ENCODE measurements at regions not wholly inside any gene's neighbourhood (a gene's known extent, or its start where the extent isn't known, plus 50 kb on each side); places are given as distances from the start of the nearest gene placed in this dataset.

DNA sequence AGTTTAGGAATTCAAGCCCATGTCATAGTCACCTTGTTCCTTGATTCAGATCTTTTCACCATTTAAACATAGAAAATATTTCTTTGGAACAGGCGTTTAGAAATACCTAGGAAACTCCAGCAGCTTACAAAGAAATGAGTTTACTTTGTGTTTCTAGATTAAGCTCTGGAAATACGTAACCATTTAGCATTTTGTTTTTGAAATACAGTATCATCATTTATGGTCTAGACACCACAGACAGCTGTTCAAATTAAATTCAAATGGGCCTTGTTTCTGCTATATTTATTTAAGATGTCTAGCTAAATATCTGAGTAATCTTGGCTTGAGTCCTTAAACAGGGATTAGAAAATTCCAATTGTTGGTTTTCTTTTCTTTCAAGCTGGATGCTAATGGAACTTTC lies 228.5 kb downstream of the NDFIP2 start:
- no peak overlapping the region for H3K4me3 Mint-ChIP-seq
- no peaks in the 10 kb centered on the region for H3K36me3 Mint-ChIP-seq (ENCODE audit: insufficient read depth in 1 of 3, low read depth in 3 of 3)
- no peak overlapping the region for H3K9ac ChIP-seq (ENCODE audit: extremely low read depth, insufficient read length, low read length)
- H3K79me1 ChIP-seq (ENCODE audit: insufficient read depth, low read depth, low read length, poor library complexity, severe bottlenecking) = no peaks in the 10 kb centered on the region
- no peaks in the 10 kb centered on the region for H3K9me3 Mint-ChIP-seq
- no peak overlapping the region for H3K27ac ChIP-seq (ENCODE audit: insufficient read length, low read depth, low read length)
- no peak overlapping the region for H2BK15ac ChIP-seq (ENCODE audit: low read depth, low read length)
- H3K4me1 ChIP-seq (ENCODE audit: insufficient read depth, low read length) = no peaks in the 10 kb centered on the region
- H3K4me2 ChIP-seq (ENCODE audit: insufficient read depth, insufficient read length, low read length) = no peak overlapping the region
- TF ChIP-seq, protein P1, sequence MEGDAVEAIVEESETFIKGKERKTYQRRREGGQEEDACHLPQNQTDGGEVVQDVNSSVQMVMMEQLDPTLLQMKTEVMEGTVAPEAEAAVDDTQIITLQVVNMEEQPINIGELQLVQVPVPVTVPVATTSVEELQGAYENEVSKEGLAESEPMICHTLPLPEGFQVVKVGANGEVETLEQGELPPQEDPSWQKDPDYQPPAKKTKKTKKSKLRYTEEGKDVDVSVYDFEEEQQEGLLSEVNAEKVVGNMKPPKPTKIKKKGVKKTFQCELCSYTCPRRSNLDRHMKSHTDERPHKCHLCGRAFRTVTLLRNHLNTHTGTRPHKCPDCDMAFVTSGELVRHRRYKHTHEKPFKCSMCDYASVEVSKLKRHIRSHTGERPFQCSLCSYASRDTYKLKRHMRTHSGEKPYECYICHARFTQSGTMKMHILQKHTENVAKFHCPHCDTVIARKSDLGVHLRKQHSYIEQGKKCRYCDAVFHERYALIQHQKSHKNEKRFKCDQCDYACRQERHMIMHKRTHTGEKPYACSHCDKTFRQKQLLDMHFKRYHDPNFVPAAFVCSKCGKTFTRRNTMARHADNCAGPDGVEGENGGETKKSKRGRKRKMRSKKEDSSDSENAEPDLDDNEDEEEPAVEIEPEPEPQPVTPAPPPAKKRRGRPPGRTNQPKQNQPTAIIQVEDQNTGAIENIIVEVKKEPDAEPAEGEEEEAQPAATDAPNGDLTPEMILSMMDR (conservative IDR thresholded peaks at IDR 0.05) = no peak
- H3K27ac Mint-ChIP-seq = no peak overlapping the region
- no peaks in the 10 kb centered on the region for H3K23me2 ChIP-seq (ENCODE audit: insufficient read length, low read depth, low read length, poor library complexity, severe bottlenecking)
- no peak overlapping the region for H2BK120ac ChIP-seq (ENCODE audit: low read depth, low read length, poor library complexity, severe bottlenecking)
- H2BK12ac ChIP-seq (ENCODE audit: insufficient read length, low read depth, low read length) = no peak overlapping the region
- H4K91ac ChIP-seq (ENCODE audit: insufficient read length, low read depth, low read length) = no peak overlapping the region
- no peaks in the 10 kb centered on the region for H3K4me1 Mint-ChIP-seq
- H3K4ac ChIP-seq (ENCODE audit: low read depth, low read length) = no peak overlapping the region
- no peak overlapping the region for H4K8ac ChIP-seq (replicated peaks; ENCODE audit: insufficient read length, low read depth, low read length)
- H4K20me1 ChIP-seq (ENCODE audit: control insufficient read depth, insufficient read depth, insufficient read length) = no peaks in the 10 kb centered on the region
- H3K27me3 Mint-ChIP-seq (ENCODE audit: low read depth) = no peaks in the 10 kb centered on the region
- no peak overlapping the region for H2BK5ac ChIP-seq (ENCODE audit: insufficient read length, low read length)
- no peak overlapping the region for H2AK5ac ChIP-seq (ENCODE audit: insufficient read length, low read length)
- H3K56ac ChIP-seq (ENCODE audit: insufficient read length, low read depth, low read length) = no peak overlapping the region
- H3K79me2 ChIP-seq (ENCODE audit: insufficient read depth, low read length) = no peaks in the 10 kb centered on the region
- H3K14ac ChIP-seq (ENCODE audit: insufficient read depth, low read length) = no peak overlapping the region
- no peak overlapping the region for H2AFZ ChIP-seq (ENCODE audit: low read length)
- no peaks in the 10 kb centered on the region for H3K27me3 ChIP-seq (ENCODE audit: insufficient read depth, low read length)
- H4K5ac ChIP-seq (ENCODE audit: insufficient read length, low read depth, low read length) = no peak overlapping the region
- no peak overlapping the region for H3K23ac ChIP-seq (ENCODE audit: insufficient read length, low read depth, low read length)
- H2BK20ac ChIP-seq (ENCODE audit: low read depth, low read length, poor library complexity, severe bottlenecking) = no peak overlapping the region
- DNase-seq = no peak
- H3T11ph ChIP-seq (ENCODE audit: low read length) = no peak overlapping the region
- no CpG with 5 or more reads among the region's 2 CpGs for WGBS (ENCODE audit: extremely low coverage, insufficient read length, low lambda C conversion rate)
- H3K9me3 ChIP-seq (ENCODE audit: control insufficient read depth, low read depth, low read length) = no peaks in the 10 kb centered on the region
- H3K18ac ChIP-seq (ENCODE audit: insufficient read length, low read depth, low read length) = no peak overlapping the region
